ENCODE measurements at regions not wholly inside any gene's neighbourhood (a gene's known extent, or its start where the extent isn't known, plus 50 kb on each side); places are given as distances from the start of the nearest gene placed in this dataset.

DNA sequence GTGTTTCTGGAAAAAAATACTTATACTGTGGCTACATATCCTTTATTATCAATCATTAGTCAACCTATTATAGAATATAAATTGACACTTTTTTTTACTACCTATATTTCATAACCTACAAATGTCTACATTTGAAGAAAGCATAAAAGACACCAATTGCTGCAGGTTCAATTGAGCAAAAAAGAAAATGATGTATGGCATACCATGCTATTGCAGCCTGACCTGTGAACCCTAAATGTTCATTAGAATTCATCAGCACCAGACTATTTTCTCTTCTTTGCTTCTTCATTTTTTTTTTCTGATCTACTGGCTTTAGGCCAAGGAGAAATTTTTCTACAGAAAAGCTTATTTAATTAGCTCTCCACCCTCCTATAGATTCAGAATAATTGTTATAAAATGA is 1628.2 kb upstream of the IGFBP7 start:
- H3K9me3 Mint-ChIP-seq, result no peaks in the 10 kb centered on the region
- H3K4me3 Mint-ChIP-seq, result no peak overlapping the region
- Histone ChIP-seq H3K4me2 (ENCODE audit: insufficient read depth, insufficient read length, low read length) (no peak overlapping the region), H2AFZ (ENCODE audit: low read length) (no peak overlapping the region), H4K91ac (ENCODE audit: insufficient read length, low read depth, low read length) (no peak overlapping the region), H2BK5ac (ENCODE audit: insufficient read length, low read length) (no peak overlapping the region), H3K27me3 (ENCODE audit: insufficient read depth, low read length) (no peaks in the 10 kb centered on the region), H2AK5ac (ENCODE audit: insufficient read length, low read length) (no peak overlapping the region), H3K23me2 (ENCODE audit: insufficient read length, low read depth, low read length, poor library complexity, severe bottlenecking) (no peaks in the 10 kb centered on the region), H3K9me3 (ENCODE audit: control insufficient read depth, low read depth, low read length) (no peaks in the 10 kb centered on the region), H3T11ph (ENCODE audit: low read length) (no peak overlapping the region), H2BK15ac (ENCODE audit: low read depth, low read length) (no peak overlapping the region), H3K79me1 (ENCODE audit: insufficient read depth, low read depth, low read length, poor library complexity, severe bottlenecking) (no peaks in the 10 kb centered on the region), H3K4me1 (ENCODE audit: insufficient read depth, low read length) (no peaks in the 10 kb centered on the region), H3K4ac (ENCODE audit: low read depth, low read length) (no peak overlapping the region), H3K23ac (ENCODE audit: insufficient read length, low read depth, low read length) (no peak overlapping the region), H4K5ac (ENCODE audit: insufficient read length, low read depth, low read length) (no peak overlapping the region), H4K20me1 (ENCODE audit: control insufficient read depth, insufficient read depth, insufficient read length) (no peaks in the 10 kb centered on the region), H3K9ac (ENCODE audit: extremely low read depth, insufficient read length, low read length) (no peak overlapping the region), H2BK120ac (ENCODE audit: low read depth, low read length, poor library complexity, severe bottlenecking) (no peak overlapping the region), H2BK20ac (ENCODE audit: low read depth, low read length, poor library complexity, severe bottlenecking) (no peak overlapping the region), H4K8ac (replicated peaks; ENCODE audit: insufficient read length, low read depth, low read length) (no peak overlapping the region), H3K18ac (ENCODE audit: insufficient read length, low read depth, low read length) (no peak overlapping the region), H3K79me2 (ENCODE audit: insufficient read depth, low read length) (no peaks in the 10 kb centered on the region), H3K14ac (ENCODE audit: insufficient read depth, low read length) (no peak overlapping the region), H2BK12ac (ENCODE audit: insufficient read length, low read depth, low read length) (no peak overlapping the region), H3K56ac (ENCODE audit: insufficient read length, low read depth, low read length) (no peak overlapping the region), H3K27ac (ENCODE audit: insufficient read length, low read depth, low read length) (no peak overlapping the region)
- TF ChIP-seq, protein P1, sequence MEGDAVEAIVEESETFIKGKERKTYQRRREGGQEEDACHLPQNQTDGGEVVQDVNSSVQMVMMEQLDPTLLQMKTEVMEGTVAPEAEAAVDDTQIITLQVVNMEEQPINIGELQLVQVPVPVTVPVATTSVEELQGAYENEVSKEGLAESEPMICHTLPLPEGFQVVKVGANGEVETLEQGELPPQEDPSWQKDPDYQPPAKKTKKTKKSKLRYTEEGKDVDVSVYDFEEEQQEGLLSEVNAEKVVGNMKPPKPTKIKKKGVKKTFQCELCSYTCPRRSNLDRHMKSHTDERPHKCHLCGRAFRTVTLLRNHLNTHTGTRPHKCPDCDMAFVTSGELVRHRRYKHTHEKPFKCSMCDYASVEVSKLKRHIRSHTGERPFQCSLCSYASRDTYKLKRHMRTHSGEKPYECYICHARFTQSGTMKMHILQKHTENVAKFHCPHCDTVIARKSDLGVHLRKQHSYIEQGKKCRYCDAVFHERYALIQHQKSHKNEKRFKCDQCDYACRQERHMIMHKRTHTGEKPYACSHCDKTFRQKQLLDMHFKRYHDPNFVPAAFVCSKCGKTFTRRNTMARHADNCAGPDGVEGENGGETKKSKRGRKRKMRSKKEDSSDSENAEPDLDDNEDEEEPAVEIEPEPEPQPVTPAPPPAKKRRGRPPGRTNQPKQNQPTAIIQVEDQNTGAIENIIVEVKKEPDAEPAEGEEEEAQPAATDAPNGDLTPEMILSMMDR (conservative IDR thresholded peaks at IDR 0.05), result no peak
- peaks cover 8 to 9% of the 10 kb centered on the region in 2 experiments for H3K4me1 Mint-ChIP-seq
- H3K27ac Mint-ChIP-seq, result no peak overlapping the region
- DNase-seq, result no peak
- peaks cover 0 to 5% (median 5%) of the 10 kb centered on the region in 3 experiments; a peak in 4 of 7 replicates for H3K36me3 Mint-ChIP-seq (ENCODE audit: insufficient read depth in 1 of 3, low read depth in 3 of 3)
- H3K27me3 Mint-ChIP-seq (ENCODE audit: low read depth), result no peaks in the 10 kb centered on the region
